Chondrocyte (in vitro differentiated cells): ENCODE measurements at regions not wholly inside any gene's neighbourhood (a gene's known extent, or its start where the extent isn't known, plus 50 kb on each side); places are given as distances from the start of the nearest gene placed in this dataset.
A peak's percentile ranks its signal among the peaks of the same experiment; 100 is the strongest.

Source experiments
- DNase-seq: peaks from one replicate; pipeline ENCODE4 v3.0.0; 2021; ENCODE audit warnings: mixed read lengths, low spot score
- H3K27ac Mint-ChIP-seq: one replicate; pipeline ENCODE4 v1.8.0; 2021; ENCODE audit warnings: mild to moderate bottlenecking, moderate library complexity, mixed read lengths; ENCODE audit not compliant: unreplicated experiment
- H3K27me3 Mint-ChIP-seq: 2 replicates; pipeline ENCODE4 v1.8.0; 2021; ENCODE audit warnings: low read depth, mixed read lengths
- H3K36me3 Mint-ChIP-seq: 2 replicates; pipeline ENCODE4 v1.8.0; 2021; ENCODE audit warnings: low read depth, mixed read lengths
- H3K4me1 Mint-ChIP-seq: 2 replicates; pipeline ENCODE4 v1.8.0; 2021; ENCODE audit warnings: low read depth, mild to moderate bottlenecking, mixed read lengths
- H3K4me3 Mint-ChIP-seq: one replicate; pipeline ENCODE4 v1.8.0; 2021; ENCODE audit warnings: mild to moderate bottlenecking, moderate library complexity, mixed read lengths; ENCODE audit not compliant: unreplicated experiment
- H3K9me3 Mint-ChIP-seq: 2 replicates; pipeline ENCODE4 v1.8.0; 2021; ENCODE audit warnings: low read depth, mixed read lengths
- CTCF ChIP-seq: fragments of 200-600 bp; sonication (generic); IDR thresholded peaks from 2 replicates; pipeline ENCODE4 v1.5.0; 2021; ENCODE audit warnings: antibody characterized with exemption, mild to moderate bottlenecking, moderate library complexity

- Mint-ChIP-seq H3K27me3 (no peaks in the 10 kb centered on the region), H3K4me1 (peaks cover 61% of the 10 kb centered on the region), H3K9me3 (peaks cover 9% of the 10 kb centered on the region), H3K4me3 (no peak overlapping the region), H3K36me3 (peaks cover 9% of the 10 kb centered on the region), H3K27ac (peak overlapping the region; percentile 22)
- no peak for TF ChIP-seq CTCF
- no peak for DNase-seq
Observed at GRCh38 chr13:31898378-31899071, 133.0 kb upstream of the FRY start.

DNA sequence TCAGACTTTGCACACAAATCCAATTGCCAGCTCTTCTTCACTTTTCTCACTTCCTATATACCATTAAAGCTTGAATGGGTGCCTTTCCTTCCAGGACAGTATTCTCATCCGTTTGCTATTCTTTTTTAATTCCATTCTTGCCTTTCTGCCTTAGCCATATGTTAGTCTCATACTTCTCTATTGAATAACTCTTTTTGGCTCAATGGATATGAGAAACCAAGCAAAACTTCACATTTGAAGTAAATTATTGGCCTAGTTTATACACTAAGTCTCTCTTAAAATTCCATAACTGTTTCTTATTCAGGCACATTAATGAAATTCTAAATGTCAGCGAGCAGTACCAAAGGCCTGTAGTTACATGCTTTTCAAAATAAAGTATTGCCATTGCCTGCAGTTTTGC is 129.6 kb upstream of the FRY start:
- no peak for TF ChIP-seq CTCF

DNA sequence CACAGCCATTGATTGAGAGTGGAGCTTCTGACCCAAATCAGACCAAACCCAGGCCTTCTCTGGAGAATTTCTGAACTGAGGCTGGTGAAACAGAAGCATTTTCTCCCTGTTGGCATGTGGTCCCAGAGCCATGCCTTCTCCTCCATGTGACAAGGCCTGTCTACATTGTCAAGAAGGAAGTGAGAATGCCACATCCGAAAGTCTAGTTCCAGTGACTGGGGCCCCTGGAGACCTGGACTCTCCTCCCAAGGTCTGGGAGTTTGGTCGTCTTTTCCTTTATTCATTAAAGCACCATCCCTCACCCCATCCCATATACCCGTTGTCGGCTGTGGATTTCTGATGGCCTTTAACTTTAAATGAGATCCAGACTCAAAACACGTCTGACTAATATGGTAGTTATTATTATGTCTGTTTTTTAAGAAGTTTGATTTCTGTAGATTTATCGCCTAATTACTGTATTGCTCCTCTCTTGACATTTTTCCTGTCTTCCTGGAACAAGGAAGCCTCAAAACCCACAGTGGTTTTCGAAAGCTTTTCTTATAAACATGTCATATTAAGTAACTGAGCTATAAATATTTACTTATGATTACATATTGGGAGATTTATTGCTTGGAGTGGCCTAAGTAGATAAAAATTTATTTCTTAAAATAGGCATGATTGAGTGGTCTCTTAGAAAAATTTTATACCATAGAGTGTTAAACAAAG is 128.3 kb upstream of the FRY start:
- peaks cover 42% of the 10 kb centered on the region for H3K4me1 Mint-ChIP-seq

More for the DNA sequence above, 129.6 kb upstream of the FRY start:
- no peak for DNase-seq
- Mint-ChIP-seq H3K4me3 (no peak overlapping the region), H3K27me3 (peaks cover 2% of the 10 kb centered on the region), H3K4me1 (peaks cover 55% of the 10 kb centered on the region), H3K36me3 (peaks cover 11% of the 10 kb centered on the region), H3K27ac (peak overlapping the region; percentile 68), H3K9me3 (peaks cover 9% of the 10 kb centered on the region)

GRCh38 chr13:31904941-31905824 is 126.4 kb upstream of the FRY start:
- Mint-ChIP-seq H3K36me3 (peaks cover 11% of the 10 kb centered on the region), H3K4me1 (peaks cover 45% of the 10 kb centered on the region), H3K9me3 (peaks cover 9% of the 10 kb centered on the region), H3K4me3 (no peak overlapping the region), H3K27me3 (peaks cover 7% of the 10 kb centered on the region), H3K27ac (peak overlapping the region; percentile 67)
- DNase-seq, result no peak
- TF ChIP-seq CTCF, result no peak

More for the DNA sequence above, 128.3 kb upstream of the FRY start:
- Mint-ChIP-seq H3K36me3 (peaks cover 11% of the 10 kb centered on the region), H3K27ac (no peak overlapping the region), H3K9me3 (peaks cover 9% of the 10 kb centered on the region), H3K27me3 (peaks cover 7% of the 10 kb centered on the region), H3K4me3 (no peak overlapping the region)
- TF ChIP-seq CTCF, result no peak
- DNase-seq, result no peak

DNA sequence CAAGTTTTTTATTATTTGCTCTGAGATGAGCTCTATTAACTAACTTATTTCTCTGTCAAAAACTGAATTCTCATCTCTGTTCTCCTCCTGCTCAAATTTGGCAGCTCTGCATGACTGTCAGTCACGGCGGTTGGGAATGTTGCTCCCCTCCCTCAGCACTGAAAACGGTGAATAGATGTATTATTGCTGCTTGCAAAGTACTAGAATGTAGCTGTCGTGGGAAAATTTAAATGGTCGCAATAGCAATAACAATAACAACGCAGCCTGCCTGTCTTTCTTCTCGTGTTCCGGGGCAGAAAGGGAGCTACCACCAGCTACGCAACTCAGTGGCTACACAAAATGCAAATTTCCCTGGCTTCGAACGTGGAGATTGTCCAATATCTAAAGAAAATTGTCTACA is 125.6 kb upstream of the FRY start:
- Mint-ChIP-seq H3K4me1 (peaks cover 53% of the 10 kb centered on the region), H3K27ac (peak overlapping the region; percentile 62)

More for the DNA sequence above, 125.6 kb upstream of the FRY start:
- H3K9me3 Mint-ChIP-seq, result peaks cover 1% of the 10 kb centered on the region
- peaks cover 4% of the 10 kb centered on the region for H3K36me3 Mint-ChIP-seq
- peak overlapping the region; percentile 53 for H3K4me3 Mint-ChIP-seq
- no peak for TF ChIP-seq CTCF
- H3K27me3 Mint-ChIP-seq, result peaks cover 7% of the 10 kb centered on the region
- no peak for DNase-seq
